Choroid plexus epithelial cell (primary cell): ENCODE measurements at regions not wholly inside any gene's neighbourhood (a gene's known extent, or its start where the extent isn't known, plus 50 kb on each side); places are given as distances from the start of the nearest gene placed in this dataset.

Experiments
- DNase-seq: peaks from one replicate; pipeline ENCODE4 v3.0.0-alpha.2; 2010; ENCODE audit warnings: low read depth
- H3K4me3 ChIP-seq: 2 replicates; pipeline ENCODE4 v1.5.1; 2011; ENCODE audit warnings: low read depth, mild to moderate bottlenecking, control low read depth, low read length, moderate library complexity
- CTCF ChIP-seq: conservative IDR thresholded peaks from 2 replicates; pipeline ENCODE4 v1.5.1; 2011; ENCODE audit warnings: low read depth, mild to moderate bottlenecking, control low read depth, inconsistent platforms, low read length, moderate library complexity

- no peak overlapping the region for H3K4me3 ChIP-seq
- TF ChIP-seq CTCF: no peak
- no peak for DNase-seq
Measured at GRCh38 chr5:109533751-109534272, 124.0 kb upstream of the PJA2 start.

- TF ChIP-seq CTCF: no peak
- no peak for DNase-seq
- H3K4me3 ChIP-seq: no peak overlapping the region
Measured at GRCh38 chr5:109532773-109533364, 123.1 kb upstream of the PJA2 start.

GRCh38 chr5:109531262-109531661, 121.5 kb upstream of the PJA2 start:
- TF ChIP-seq CTCF: no peak
- H3K4me3 ChIP-seq: no peak overlapping the region
- DNase-seq: no peak

GRCh38 chr5:109529987-109530386, 120.2 kb upstream of the PJA2 start:
- no peak for TF ChIP-seq CTCF
- no peak overlapping the region for H3K4me3 ChIP-seq
- no peak for DNase-seq

GRCh38 chr5:109529520-109529919, 119.7 kb upstream of the PJA2 start:
- H3K4me3 ChIP-seq: no peak overlapping the region
- no peak for TF ChIP-seq CTCF
- peak; percentile 61 for DNase-seq

GRCh38 chr5:109524555-109524954, 114.8 kb upstream of the PJA2 start:
- no peak overlapping the region for H3K4me3 ChIP-seq
- TF ChIP-seq CTCF: no peak
- no peak for DNase-seq

GRCh38 chr5:109524026-109524425, 114.3 kb upstream of the PJA2 start:
- no peak overlapping the region for H3K4me3 ChIP-seq
- TF ChIP-seq CTCF: no peak
- DNase-seq: no peak
